HG02678 (cell line): ENCODE measurements at regions not wholly inside any gene's neighbourhood (a gene's known extent, or its start where the extent isn't known, plus 50 kb on each side); places are given as distances from the start of the nearest gene placed in this dataset.
"Not testable (repeated sequence)": the region's sequence is repeated elsewhere in the genome, so short reads cannot be mapped to it uniquely, and the experiment has no call there.

ENCODE experiments used
- ATAC-seq: cut with Tn5 transposase; IDR thresholded peaks from one replicate; pipeline ENCODE4 v1.9.1; 2021; ENCODE audit warnings: mild to moderate bottlenecking, moderate library complexity; ENCODE audit not compliant: unreplicated experiment

DNA sequence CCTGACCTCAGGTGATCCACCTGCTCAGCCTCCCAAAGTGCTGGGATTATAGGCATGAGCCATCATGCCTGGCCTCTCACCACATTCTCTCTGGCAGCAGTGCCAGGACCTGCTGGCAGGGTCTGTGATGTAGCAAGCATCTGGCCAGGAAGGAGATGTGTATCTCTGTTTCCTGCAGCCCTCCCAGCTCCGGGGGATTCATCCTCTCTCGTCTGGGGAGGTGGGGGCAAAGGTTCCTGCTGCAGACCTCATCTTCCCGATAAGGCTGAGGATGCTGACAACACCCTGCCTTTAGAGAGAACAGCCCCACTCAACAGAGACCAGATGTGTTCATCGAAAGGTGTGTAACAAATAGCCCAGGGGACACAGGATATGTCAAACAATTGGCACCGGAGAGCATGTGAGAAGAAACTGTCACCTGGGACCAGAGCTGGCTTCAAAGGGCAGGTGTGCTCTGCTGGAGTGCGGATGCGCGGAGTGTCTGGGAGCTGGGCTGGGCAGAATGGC lies 54.8 kb upstream of the SEC14L1 start:
- no peak for ATAC-seq

DNA sequence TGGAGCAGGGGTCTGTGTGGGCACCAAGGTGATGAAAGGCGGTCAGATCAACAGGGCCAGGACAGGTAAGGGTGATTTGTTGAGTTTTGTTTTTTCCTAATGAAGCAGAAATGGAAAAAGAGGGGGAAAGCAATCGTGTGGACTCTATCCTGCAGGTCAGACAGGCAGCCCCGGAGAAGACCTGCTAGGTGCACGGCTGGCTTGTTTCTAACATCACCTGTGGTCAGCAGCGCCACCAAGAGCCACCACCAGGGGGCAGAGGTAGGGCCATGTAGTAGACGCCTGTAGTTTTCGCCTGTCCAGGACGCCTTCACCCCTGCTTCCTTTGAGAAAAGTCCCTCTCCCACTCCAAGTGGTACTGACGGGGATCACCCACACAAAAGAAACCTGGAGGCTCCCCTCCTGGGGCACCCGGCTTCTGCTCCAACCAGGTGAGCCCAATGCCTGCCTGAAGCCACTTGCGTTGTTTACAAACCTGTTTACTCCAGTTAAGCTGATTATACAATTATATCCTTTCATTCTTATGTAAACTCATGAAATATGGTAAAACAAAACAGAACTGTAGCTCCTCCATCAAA lies 54.2 kb upstream of the SEC14L1 start:
- peak; percentile 45 for ATAC-seq

DNA sequence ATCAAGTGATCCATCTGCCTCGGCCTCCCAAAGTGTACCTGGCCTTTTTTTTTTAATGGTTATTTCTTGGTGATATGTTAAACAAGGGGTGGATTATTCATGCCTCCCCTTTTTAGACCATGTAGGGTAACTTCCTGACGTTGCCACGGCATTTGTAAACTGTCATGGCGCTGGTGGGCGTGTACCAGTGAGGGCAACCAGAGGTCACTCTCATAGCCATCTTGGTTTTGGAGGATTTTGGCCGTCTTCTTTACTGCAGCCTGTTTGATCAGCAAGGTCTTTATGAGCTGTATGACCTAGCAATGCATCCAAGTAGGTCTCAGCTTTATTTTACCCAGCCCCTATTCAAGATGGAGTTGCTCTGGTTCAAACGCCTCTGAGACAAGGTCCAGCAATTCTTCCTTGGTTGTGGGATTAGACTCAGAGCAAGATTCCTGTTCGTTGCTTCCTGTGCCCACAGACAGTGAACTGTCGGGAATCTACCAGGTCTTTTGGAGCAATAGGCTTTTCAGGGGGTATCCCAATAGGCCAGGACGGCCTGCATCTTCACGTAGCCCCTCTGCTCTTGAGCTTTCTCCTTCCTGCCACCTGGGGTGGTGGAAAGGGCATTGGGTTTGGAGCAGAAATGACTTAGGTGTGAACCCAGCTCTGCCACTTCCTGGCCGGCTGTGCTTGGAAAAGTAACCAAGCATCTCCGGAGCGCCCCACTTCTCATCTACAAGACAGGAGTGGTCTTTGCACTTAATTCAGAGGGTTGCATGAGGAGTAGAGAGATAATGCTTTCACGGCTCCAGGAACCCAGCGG lies 52.9 kb upstream of the SEC14L1 start:
- ATAC-seq: no peak

DNA sequence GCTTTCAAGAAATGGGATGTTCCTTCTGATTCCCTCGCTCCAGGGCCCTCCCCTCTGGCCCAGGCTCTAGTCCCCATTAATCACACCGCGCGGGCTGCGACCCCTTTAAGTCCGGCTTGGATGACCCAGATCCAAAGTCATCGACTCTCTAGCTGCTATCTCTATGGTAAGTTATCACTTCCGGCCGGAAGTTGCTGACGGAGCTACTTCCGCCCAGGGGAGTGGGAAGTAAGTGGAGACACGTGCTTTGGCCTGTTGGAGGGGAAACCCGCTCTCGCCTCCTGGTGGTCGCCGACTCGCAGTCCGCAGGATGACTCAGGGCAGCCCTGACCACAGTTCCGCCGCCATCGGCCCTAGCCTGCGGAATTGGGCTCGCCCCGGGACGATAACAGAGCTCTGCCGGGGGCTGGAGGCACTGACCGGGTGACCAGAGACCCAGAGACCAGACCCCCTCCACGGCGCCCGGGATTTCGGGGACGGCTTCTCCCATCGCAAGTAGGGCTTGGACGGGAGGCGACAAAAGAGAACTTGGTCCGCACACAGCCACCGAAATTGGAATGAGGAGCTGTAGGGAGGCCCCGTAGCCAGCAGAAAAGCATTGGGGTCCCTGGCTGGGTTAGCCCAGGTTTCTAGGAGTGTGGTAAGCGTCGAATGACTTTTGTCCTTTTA lies 52.2 kb upstream of the SEC14L1 start:
- ATAC-seq: peak; percentile 89

DNA sequence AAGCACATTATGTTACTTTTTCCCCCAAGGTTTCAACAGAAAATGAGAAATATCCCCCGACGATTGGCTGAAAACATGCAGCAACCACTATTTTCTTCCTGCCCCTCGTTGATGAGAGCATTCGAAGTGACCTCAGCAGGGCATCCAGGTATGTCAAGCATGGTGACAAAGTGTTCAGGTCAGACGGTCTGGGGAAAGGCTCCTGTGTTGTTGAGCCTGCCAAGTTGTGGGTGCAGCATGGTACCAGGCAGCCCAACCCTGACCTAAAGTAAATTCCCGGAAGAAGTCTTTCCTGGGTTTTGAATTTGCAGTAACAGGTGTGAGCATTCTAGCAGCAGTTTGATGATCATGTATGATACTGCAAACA lies 51.7 kb upstream of the SEC14L1 start:
- ATAC-seq: no peak

DNA sequence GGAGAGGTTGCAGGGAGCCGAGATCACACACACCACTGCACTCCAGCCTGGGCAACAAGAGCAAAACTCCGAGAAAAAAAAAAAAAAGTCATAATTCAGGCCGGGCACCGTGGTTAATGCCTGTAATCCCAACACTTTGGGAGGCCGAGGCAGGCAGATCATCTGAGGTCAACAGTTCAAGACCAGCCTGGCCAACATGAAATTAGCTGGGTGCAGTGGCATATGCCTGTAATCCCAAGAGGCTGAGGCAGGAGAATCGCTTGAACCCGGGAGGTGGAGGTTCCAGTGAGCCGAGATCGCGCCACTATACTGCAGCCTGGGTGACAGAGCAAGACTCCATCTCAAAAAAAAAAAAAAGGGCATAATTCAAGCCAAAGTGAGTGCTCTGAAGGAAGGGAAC lies 50.8 kb upstream of the SEC14L1 start:
- ATAC-seq: not testable (repeated sequence)

DNA sequence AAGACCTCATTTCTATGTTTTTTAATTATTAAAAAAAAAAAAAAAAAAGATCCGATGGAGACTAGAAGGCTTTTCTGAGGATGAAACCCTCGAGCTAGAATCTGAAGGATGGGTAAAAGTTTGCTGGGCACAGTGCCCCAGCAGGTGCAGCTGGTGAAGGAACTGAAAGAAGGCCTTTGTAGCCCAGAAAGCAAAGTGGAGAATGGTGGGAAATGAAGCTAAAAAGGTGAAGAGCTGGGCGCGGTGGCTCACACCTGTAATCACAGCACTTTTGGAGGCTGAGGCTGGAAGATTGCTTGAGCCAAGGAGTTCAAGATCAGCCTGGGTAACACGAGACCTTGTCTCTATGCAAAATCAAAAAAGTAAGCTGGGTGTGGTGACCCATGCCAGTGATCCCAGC lies 50.3 kb upstream of the SEC14L1 start:
- no peak for ATAC-seq
